ENCODE measurements at regions not wholly inside any gene's neighbourhood (a gene's known extent, or its start where the extent isn't known, plus 50 kb on each side); places are given as distances from the start of the nearest gene placed in this dataset.

DNA sequence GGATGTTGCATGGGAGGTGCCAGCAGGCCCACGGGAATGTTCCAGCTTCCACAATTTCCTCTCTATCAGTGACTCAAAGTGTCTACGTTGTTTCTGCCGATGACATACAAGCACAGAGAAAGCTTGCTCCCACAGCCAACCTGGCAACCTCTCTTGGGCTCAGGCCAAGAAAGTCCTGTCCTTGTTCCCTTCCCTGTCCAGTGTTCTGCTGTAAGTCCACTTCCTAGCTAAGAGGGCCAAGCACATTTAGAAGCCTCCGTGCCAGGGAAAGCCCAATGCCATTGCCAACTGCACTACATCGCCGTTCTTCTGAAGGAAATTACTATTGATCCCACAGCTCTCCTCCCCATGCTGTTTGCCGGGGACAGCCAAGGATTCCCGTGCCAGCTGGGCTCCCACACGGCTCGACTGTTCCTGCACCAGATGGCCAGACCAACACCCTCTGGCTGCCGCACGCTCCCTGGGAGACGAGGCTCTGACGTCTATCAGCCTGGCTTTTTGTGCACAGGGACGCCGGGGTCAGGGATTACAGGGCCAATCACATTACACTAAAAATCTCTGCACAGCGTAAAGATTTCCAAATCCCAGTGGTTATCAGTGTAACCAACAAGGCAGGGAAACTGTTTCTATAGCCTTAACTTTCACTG, 284.0 kb downstream of the BCOR start:
- TF ChIP-seq, protein P1, sequence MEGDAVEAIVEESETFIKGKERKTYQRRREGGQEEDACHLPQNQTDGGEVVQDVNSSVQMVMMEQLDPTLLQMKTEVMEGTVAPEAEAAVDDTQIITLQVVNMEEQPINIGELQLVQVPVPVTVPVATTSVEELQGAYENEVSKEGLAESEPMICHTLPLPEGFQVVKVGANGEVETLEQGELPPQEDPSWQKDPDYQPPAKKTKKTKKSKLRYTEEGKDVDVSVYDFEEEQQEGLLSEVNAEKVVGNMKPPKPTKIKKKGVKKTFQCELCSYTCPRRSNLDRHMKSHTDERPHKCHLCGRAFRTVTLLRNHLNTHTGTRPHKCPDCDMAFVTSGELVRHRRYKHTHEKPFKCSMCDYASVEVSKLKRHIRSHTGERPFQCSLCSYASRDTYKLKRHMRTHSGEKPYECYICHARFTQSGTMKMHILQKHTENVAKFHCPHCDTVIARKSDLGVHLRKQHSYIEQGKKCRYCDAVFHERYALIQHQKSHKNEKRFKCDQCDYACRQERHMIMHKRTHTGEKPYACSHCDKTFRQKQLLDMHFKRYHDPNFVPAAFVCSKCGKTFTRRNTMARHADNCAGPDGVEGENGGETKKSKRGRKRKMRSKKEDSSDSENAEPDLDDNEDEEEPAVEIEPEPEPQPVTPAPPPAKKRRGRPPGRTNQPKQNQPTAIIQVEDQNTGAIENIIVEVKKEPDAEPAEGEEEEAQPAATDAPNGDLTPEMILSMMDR (IDR thresholded peaks at IDR 0.05; ENCODE audit: insufficient read depth in 1 of 2, low read depth in 1 of 2, low read length in 1 of 2, severe bottlenecking in 1 of 2, unreplicated experiment in 1 of 2), result no peak
- Histone ChIP-seq H3K4me1 (peaks cover 23% of the 10 kb centered on the region), H3K9me3 (no peaks in the 10 kb centered on the region), H3K36me3 (ENCODE audit: control insufficient read depth, insufficient read depth, low read length) (no peaks in the 10 kb centered on the region), H3K27me3 (replicated peaks; ENCODE audit: control insufficient read depth, insufficient read depth, low read length) (no peaks in the 10 kb centered on the region), H3K4me3 (ENCODE audit: low read depth, low read length) (no peak overlapping the region)
- DNase-seq, result no peak
- Mint-ChIP-seq H3K4me3 (ENCODE audit: unreplicated experiment) (no peak overlapping the region), H3K27me3 (ENCODE audit: insufficient read depth, unreplicated experiment) (no peaks in the 10 kb centered on the region), H3K4me1 (ENCODE audit: low read depth, unreplicated experiment) (no peaks in the 10 kb centered on the region), H3K27ac (ENCODE audit: unreplicated experiment) (no peak overlapping the region), H3K9me3 (ENCODE audit: unreplicated experiment) (no peaks in the 10 kb centered on the region), H3K36me3 (ENCODE audit: insufficient read depth, unreplicated experiment) (no peaks in the 10 kb centered on the region)
- no TSS peak for BruUV-seq (replicated peaks)
- ChIA-PET POLR2A (no interaction called here), CTCF (no interaction called here)
- intact Hi-C loops (cut with micrococcal nuclease; ENCODE audit: unreplicated experiment), result loop anchor here (10.0 kb wide), 1 partner anchor 161 kb away; no protein-coding TSS in a partner anchor

DNA sequence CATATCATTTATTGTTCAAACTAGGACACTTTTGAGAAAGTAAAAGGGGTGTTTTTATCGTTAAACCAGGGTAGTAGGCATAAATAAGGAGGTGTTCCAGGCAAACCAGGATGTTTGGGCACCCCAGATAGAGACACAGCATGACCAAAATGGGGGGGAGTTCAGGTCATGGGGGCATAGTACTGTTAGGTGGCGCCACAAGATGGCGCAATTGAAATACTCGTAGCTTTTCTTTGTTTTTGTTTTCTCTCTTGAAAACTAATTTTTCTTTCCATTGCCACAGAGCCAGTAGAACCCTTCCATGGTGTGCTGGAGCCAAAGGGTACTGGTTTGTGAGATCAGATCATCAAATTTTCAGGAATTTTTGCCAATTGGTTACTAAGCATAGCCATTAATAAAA, 283.4 kb downstream of the BCOR start:
- DNase-seq, result no peak
- Mint-ChIP-seq H3K27me3 (ENCODE audit: insufficient read depth, unreplicated experiment) (no peaks in the 10 kb centered on the region), H3K4me3 (ENCODE audit: unreplicated experiment) (no peak overlapping the region), H3K27ac (ENCODE audit: unreplicated experiment) (no peak overlapping the region), H3K36me3 (ENCODE audit: insufficient read depth, unreplicated experiment) (no peaks in the 10 kb centered on the region), H3K4me1 (ENCODE audit: low read depth, unreplicated experiment) (no peaks in the 10 kb centered on the region), H3K9me3 (ENCODE audit: unreplicated experiment) (no peaks in the 10 kb centered on the region)
- intact Hi-C loops (cut with micrococcal nuclease; ENCODE audit: unreplicated experiment), result loop anchor here (10.0 kb wide), 1 partner anchor 160 kb away; no protein-coding TSS in a partner anchor
- H3K4me1 ChIP-seq, result peaks cover 23% of the 10 kb centered on the region
- TF ChIP-seq, protein P1 (IDR thresholded peaks at IDR 0.05; ENCODE audit: insufficient read depth in 1 of 2, low read depth in 1 of 2, low read length in 1 of 2, severe bottlenecking in 1 of 2, unreplicated experiment in 1 of 2), result no peak
- no peaks in the 10 kb centered on the region for H3K36me3 ChIP-seq (ENCODE audit: control insufficient read depth, insufficient read depth, low read length)
- BruUV-seq (replicated peaks), result no TSS peak
- ChIA-PET CTCF (no interaction called here), POLR2A (no interaction called here)
- no peaks in the 10 kb centered on the region for H3K9me3 ChIP-seq
- H3K4me3 ChIP-seq (ENCODE audit: low read depth, low read length), result no peak overlapping the region
- no peaks in the 10 kb centered on the region for H3K27me3 ChIP-seq (replicated peaks; ENCODE audit: control insufficient read depth, insufficient read depth, low read length)

DNA sequence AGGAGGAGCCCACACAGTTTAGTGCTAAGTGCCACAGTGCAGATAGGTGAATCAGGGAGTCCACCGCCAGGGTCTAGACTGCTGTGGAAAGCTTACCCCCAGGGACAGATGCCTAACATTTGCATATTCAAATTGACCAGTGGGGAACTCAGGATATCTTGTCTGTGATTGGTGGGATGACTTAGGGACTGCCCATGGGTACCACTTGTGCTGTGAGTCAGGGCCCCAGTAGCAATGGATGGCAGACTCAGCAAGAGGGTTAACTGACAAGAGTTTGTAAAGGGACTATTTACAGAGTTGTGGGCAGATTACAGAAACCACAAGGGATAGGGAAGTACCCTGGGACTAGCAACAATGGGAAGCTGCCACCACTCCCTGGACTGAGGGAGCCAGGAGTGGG, 282.1 kb downstream of the BCOR start:
- DNase-seq, result no peak
- intact Hi-C loops (cut with micrococcal nuclease; ENCODE audit: unreplicated experiment), result loop anchor here (10.0 kb wide), 1 partner anchor 159 kb away; no protein-coding TSS in a partner anchor
- ChIA-PET POLR2A (no interaction called here), CTCF (no interaction called here)
- H3K4me1 Mint-ChIP-seq (ENCODE audit: low read depth, unreplicated experiment), result no peaks in the 10 kb centered on the region
- H3K27me3 Mint-ChIP-seq (ENCODE audit: insufficient read depth, unreplicated experiment), result no peaks in the 10 kb centered on the region
- no peak overlapping the region for H3K4me3 Mint-ChIP-seq (ENCODE audit: unreplicated experiment)
- no peaks in the 10 kb centered on the region for H3K36me3 Mint-ChIP-seq (ENCODE audit: insufficient read depth, unreplicated experiment)
- Histone ChIP-seq H3K4me1 (peaks cover 28% of the 10 kb centered on the region), H3K9me3 (no peaks in the 10 kb centered on the region), H3K27me3 (replicated peaks; ENCODE audit: control insufficient read depth, insufficient read depth, low read length) (no peaks in the 10 kb centered on the region), H3K36me3 (ENCODE audit: control insufficient read depth, insufficient read depth, low read length) (no peaks in the 10 kb centered on the region), H3K4me3 (ENCODE audit: low read depth, low read length) (no peak overlapping the region)
- BruUV-seq (replicated peaks), result no TSS peak
- H3K27ac Mint-ChIP-seq (ENCODE audit: unreplicated experiment), result no peak overlapping the region
- TF ChIP-seq, protein P1 (IDR thresholded peaks at IDR 0.05; ENCODE audit: insufficient read depth in 1 of 2, low read depth in 1 of 2, low read length in 1 of 2, severe bottlenecking in 1 of 2, unreplicated experiment in 1 of 2), result no peak
- H3K9me3 Mint-ChIP-seq (ENCODE audit: unreplicated experiment), result no peaks in the 10 kb centered on the region

Measured in Caco-2 (cell line).